GM19438 (cell line): ENCODE measurements at regions not wholly inside any gene's neighbourhood (a gene's known extent, or its start where the extent isn't known, plus 50 kb on each side); places are given as distances from the start of the nearest gene placed in this dataset.

ENCODE experiments used
- ATAC-seq: cut with Tn5 transposase; IDR thresholded peaks from one replicate; pipeline ENCODE4 v1.9.1; 2021; ENCODE audit warnings: low read depth; ENCODE audit not compliant: unreplicated experiment

DNA sequence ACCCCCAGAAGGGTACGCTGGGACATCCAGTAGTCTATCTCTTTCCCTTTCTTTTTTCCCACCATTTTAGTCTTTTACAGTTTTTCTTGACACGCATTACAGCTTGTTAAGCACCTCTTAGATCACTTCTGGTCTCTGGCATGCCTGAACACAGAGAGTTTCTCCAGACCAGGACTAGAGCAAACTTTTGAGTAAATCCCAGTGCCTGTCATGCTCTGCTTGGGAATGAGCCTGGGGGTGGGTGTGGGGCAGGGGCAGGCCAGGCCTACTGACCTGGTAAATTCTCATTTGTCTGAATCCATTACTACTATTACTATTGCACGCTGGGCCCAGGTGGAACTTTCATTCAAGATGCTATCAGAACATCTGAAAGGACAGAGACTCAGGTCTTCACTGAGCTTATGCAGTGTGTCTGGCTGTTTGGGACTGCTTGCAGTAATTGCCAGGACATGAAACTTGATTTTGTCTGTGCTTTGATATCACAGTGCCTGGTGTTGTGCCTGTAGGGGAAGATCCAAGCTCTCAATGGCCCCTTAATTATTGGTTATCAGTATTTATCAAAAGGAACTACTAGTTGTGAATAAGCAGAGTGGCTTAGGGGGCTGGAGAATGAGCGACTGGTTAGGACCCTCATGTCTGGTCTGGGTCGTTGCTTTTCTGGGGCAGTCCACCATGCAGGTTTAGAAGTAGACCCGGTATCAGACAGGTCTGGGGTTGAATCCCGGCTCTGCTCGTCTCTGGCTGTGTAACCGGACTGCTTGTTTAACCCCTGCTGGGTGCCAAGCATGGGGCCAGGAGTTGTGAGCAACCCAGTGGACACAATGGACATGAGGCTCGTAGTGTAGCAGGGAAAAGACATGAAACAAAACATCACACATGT lies 196.1 kb upstream of the TLE3 start:
- no peak for ATAC-seq

GRCh38 chr15:70293138-70293537 lies 195.4 kb upstream of the TLE3 start:
- no peak for ATAC-seq

DNA sequence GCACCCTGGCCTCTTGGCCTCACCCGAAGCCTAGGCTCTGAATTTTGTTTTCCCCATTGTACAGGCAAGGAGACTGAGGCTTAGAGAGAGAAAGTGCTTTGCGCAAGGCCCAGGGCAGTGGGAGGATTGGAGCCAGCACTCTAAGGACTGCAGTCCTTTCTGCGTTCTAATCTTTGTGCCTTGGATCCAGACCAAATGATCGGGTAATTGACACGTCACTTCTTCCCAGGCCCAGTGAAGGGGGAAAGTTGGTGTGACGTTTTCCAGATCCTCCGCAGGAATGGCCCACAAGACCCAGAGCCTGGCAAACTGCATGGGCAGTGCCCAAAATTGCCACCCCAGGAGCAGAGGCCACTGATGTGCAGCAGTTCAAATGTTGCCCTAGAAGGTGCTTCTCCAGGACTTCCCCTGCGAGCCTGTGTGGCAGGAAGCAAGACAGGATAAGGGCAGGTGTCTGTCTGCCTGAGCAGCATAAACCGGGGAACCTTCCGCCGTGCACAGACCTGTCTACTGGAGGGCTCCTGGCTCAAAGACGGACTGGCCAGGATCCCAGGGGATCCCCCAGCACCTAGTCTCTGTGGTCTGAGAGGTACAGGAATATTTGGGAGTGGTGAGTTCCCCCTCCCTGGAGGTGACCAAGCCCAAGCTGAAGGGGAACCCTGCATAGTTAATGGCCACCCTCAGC lies 194.5 kb upstream of the TLE3 start:
- no peak for ATAC-seq

DNA sequence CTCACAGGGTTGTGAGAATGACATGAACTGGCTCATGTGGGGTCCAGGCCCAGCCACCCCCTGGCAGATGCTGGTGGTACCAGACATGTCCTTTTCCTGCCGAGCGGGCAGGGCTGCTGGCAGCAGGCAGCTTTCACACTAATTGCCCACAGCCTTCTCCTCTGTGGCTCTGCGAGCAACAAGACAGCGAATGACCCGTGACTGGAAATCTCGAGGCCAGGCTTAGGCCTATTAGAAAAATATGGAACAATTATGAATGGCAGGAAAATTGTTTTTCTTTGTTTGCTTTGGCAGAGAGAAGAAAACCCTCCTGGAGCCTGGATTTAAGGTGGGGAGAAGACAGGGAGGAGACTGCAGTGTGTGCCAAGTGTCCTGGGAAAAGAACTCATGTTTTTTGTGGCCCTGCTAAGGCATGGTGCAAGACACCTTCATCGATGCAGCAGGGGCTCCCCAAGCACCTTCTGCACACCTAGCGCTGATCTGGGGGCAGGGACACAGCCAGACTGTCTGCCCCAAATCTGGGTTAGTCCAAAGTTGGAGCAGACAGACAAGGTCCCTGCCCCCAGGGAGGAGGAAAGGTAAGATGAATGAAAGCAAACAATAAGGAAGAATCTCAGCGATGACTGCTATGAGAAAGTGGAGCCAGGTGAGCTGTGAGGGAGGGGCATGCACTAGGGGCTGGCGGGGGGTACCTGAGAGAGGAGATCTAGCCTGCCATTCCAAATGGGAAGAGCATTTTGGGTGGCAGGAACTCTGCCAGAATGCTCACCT lies 193.8 kb upstream of the TLE3 start:
- ATAC-seq = no peak

DNA sequence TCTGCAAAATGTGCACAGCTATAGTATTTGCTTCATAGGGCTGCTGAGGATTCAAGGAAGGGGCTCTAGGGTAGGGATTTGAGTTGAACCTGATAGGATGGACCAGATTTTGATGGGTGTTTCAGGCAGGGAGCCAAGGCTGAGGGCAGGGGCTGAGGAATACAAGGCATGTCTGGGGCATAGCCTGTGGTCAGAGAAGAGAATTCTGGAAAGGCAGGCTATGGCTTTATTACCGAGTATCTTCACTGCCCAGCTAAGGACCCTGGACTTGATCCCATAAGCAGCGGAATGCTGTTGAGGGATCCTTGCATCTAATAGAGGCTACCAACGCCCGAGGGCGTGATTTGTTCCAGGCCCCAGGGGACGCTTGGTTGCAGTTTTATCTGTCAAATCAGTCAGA lies 193.0 kb upstream of the TLE3 start:
- no peak for ATAC-seq

DNA sequence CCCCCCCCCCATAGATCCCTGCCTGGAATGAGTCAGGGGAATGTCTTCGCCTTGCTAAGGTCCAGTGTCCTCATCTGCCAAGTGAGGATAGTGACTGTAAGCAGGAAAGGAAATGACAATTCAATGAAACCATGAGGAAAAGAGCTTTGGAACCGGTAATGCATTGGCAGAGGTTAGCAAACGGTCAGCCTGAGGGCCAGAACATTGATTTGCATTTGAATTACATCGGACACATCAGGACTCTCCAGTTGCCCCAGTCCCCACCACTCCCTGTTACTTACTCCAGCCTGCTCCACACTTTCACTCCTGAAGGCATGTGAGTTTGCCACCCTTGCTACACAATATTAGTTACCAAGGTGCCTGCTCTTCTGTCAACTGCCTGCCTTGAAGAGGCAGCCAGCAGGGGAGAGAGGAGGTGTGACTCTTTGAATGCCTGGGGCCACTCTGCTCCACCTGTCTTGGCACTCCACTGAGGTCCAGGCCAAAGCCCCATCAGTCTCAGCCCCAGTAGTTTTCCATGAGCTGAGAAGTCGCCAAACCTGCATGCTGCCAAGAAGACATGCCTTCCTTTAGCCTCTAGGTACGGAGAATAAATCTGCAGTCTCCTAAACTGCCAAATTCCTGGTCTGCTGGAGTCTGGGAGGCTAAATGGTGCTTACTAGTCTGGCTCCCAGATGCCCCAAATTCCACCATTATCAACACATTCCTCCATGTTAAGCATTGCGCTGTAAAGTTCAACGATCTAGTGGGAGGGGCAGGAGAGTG lies 191.7 kb upstream of the TLE3 start:
- no peak for ATAC-seq

GRCh38 chr15:70286113-70286806 lies 188.5 kb upstream of the TLE3 start:
- no peak for ATAC-seq

GRCh38 chr15:70284438-70285214 lies 186.9 kb upstream of the TLE3 start:
- no peak for ATAC-seq

- no peak for ATAC-seq
Observed at GRCh38 chr15:70283511-70283910, 185.8 kb upstream of the TLE3 start.

DNA sequence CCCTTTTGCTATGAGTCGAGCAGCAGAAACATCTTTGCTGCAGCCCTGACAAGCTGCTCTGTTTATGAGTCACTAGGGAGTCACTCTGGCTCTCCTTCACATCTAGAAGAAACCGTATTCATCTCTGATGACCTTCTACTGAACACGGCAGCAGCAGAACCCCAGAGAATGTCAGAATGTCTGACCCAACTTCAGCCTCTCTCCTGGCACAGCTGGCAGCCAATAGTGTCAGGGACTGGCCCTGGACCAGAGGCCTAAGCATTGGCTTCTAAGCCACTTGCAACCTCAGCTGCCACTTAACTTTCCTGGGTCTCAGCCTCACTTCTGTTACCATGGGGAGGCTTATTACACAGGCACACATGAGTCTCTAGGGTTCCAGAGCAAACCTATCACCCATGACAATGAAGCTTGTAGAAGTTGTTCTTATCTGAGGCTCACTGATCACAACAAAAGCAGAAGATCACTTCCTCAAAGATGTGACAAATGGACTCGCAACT lies 184.1 kb upstream of the TLE3 start:
- no peak for ATAC-seq

DNA sequence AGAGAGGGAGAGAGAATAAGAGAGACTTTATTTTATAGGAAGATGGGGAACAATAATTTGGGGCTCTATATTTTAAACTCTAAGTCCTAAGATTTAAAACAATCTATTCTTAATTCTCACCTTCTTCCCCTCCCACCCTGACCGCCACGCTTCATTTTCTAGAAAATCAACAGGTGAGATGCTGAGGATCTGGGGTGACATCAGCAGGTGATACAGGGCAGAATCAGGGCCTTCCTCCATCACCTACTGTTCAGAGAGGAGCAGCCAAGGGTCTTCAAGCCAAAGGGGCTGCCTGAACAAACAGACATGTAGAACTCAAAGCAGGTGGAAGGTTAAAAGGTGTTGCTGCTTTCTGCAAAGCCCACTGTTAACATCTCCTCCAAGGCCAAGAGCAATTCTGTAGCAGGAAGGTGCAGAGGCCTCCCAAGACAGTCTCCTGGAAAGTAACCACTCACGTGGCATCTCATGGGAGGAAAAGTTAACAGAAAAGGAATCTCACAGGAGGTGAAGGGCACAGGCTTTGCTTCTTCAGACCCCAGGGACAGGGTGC lies 183.6 kb upstream of the TLE3 start:
- ATAC-seq = no peak

- ATAC-seq = no peak
Observed at GRCh38 chr15:70280781-70281180, 183.1 kb upstream of the TLE3 start.

- no peak for ATAC-seq
Observed at GRCh38 chr15:70279096-70279495, 181.4 kb upstream of the TLE3 start.

GRCh38 chr15:70278644-70279043 lies 180.9 kb upstream of the TLE3 start:
- no peak for ATAC-seq

- ATAC-seq = no peak
Observed at GRCh38 chr15:70277556-70277955, 179.8 kb upstream of the TLE3 start.

DNA sequence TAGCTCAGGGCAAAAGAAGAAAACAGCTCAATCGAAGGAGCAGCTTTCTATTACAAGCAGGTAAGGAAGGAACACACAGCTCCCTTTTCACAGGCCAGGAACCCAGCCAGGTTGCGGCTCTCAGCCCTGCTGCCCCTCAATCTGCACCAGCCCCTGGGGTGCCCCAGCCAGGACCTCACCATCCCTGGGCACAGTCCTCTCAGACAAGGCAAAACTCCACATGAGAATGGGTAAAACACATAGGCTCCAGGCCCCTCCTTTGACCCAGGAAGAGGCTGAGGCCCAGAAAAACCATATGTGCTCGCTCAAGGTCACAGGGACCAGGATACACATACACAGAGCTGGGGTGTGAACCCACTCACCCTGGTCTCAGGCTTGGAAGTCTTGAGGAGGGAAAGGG lies 178.7 kb upstream of the TLE3 start:
- no peak for ATAC-seq

DNA sequence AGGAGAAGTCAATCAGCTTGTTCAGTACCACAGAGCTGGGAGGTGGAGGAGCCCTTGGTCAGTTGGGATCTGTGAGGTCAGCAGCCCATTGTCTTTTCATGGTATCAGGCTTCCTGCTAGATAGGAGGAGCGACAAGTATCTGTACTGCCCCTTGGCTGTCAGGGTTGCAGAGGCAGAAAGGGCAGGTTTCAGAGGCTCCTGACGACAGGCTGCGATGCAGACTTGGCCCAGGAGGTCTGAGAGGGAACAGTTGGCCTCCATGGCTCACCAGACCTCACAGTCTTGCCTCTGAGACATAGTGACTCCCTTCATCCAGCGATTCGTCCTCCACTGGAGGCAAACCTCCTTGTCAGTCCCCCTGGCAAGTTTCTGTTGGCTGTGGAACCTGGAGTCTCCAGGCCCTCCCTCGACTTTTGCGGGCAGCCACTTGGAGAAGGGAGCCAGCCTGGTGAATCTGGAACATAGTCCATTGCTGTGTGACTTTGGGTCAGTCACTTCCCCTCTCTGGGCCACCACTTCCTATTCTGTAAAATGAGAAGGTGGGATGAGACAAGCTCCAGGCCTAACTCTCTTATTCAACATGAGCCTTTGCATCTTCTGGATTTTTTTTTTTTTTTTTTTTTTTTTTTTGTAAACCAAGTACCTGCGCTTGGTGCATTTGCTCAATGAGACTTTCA lies 177.9 kb upstream of the TLE3 start:
- ATAC-seq = no peak

DNA sequence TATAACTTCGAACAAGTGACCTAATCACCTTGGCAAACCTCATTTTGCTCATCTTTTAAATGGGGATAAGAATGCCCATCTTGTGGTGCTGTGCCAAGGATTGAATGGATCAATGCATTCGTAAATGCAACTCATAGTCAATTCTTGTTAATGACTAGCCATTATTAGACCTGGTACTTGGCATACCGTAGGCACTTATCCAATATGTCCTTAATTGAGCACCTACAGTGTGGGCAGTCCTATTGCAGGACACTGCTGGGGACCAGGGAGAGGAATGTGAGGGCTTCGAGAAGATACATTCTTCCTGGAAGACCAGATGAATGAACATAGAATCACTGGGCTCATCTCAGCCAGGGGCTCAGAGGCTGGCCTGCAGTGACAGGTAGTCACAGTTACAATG lies 177.2 kb upstream of the TLE3 start:
- ATAC-seq = no peak
